HG03558 (cell line): ENCODE measurements at regions not wholly inside any gene's neighbourhood (a gene's known extent, or its start where the extent isn't known, plus 50 kb on each side); places are given as distances from the start of the nearest gene placed in this dataset.

Source experiments
- ATAC-seq: cut with Tn5 transposase; IDR thresholded peaks from one replicate; pipeline ENCODE4 v1.9.1; 2021; ENCODE audit warnings: moderate number of reproducible peaks; ENCODE audit not compliant: unreplicated experiment; ENCODE audit errors: extremely low read depth

DNA sequence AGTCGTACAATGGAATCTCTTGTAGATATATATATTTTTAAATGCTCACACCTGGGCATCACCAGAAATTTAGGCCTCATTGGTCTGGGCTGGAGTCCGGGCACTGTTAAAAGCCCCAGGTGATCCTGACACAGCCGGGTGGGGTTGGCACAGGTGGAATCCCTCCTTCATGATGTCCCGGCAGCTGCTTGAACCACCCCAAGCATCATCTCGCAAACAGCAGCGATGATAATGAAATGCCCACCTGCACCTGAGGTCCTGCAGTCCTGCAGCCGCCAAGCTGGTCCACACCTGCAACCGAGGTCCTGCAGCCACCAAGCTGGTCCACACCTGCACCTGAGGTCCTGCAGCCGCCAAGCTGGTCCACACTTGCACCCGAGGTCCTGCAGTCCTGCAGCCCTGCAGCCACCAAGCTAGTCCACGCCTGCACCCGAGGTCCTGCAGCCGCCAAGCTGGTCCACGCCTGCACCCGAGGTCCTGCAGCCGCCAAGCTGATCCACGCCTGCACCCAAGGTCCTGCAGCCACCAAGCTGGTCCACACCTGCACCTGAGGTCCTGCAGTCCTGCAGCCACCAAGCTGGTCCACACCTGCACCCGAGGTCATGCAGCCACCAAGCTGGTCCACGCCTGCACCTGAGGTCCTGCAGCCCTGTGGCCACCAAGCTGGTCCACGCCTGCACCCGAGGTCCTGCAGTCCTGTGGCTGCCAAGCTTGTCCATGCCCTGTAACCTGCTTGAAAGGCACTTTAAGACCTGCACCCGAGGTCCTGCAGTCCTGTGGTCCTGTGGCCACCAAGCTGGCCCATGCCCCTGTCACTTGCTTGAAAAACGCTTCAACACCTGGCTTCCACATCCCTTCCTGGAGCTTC, 261.2 kb downstream of the DLL1 start:
- ATAC-seq = no peak

- no peak for ATAC-seq
Observed at GRCh38 chr6:170028629-170029345, 262.1 kb downstream of the DLL1 start.

DNA sequence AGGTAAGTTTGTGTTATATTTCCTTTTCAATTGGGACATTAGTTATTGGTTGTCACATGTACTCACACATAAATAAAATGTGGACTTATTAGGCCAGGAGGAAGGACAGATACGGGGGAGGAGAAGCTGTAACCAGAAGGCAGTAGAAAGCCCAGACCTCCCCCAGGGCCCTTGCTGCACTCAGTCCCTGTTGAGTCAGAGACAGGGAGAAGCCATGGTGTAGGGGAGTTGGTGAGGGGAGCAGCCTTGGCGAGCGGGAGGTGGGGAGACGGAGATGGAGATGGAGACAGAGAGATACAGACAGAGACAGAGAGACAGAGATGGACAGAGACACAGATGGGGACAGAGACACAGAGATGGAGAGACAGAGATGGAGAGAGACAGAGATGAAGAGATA, 263.2 kb downstream of the DLL1 start:
- no peak for ATAC-seq

DNA sequence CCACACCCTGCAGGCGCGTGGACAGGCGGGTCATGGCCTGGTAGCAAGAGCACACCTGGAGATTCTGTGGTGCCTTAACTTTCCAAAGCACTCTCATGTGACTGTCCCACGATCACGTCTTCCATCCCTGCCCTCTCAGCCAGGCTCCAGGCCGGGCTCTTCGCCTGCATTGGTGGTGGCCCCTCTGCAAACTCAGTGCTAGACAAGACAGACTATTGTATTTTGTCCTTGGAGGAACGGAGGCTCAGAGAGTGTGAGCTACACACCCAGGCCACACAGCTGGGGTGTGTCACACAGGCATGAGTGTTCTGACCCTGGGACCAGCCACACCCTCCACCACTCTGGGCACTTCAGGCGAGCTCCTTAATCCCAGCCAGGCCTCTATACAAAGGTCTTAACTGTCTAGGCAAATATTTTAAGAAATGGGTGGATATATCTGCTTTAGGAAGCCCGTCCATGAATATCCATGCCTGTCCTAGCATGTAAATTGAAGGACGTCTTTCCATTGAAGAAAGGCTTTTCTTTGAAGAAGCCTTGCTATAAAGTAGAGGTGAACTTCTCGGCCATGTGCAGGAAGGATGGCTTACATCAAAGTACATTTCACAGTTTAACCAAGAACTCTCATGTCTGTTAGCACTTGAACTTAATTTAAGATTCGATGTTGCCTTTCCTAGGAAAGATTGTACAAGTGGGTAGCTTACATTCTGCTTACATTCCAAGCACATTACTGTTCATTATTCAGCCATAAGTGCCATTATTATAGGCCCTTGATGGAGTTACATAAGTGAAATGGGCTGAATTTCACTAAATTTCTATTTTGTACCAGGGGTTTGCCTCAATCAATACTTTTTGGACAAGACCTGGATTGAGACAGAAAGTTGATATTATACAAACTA, 263.9 kb downstream of the DLL1 start:
- no peak for ATAC-seq

DNA sequence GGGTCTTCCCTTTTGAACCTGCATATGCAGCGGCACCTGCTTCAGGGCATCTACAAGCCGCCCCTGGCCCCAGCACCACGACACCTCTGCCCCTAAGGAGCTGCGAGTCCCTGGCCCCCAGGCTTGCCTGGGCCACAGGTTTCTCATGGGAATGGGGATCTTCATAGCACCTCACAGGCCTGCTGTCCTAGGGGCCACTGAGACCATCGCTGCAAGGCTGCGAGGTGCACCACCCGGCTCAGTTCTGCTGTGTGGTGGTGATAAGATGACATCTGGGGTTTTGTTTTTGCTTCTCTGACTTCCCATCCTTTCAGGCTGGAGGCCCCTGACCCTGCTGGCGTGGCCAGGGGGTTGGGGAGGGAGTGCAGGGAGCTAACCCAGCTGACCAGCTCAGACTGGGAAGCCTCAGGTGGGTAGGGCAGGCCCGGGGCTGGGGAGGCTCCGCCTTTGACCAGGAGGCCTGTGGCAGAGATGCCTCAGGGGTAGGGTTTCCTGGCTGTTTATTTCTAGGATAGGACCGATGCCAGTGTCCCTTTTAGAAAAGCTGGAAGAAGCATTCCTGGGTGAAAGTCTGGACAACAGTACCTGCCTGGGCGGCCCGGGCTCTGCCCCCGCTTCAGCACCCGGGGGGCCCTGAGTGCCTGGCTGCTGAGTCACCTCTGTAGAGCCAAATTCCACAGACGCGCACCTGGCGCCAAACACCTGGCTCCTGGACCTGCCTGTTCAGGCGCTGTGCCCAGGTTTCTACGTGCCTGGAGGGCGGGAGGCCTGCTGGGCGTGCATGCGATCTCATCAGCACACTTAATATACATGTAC, 264.7 kb downstream of the DLL1 start:
- no peak for ATAC-seq

GRCh38 chr6:170025341-170025911, 265.5 kb downstream of the DLL1 start:
- no peak for ATAC-seq

DNA sequence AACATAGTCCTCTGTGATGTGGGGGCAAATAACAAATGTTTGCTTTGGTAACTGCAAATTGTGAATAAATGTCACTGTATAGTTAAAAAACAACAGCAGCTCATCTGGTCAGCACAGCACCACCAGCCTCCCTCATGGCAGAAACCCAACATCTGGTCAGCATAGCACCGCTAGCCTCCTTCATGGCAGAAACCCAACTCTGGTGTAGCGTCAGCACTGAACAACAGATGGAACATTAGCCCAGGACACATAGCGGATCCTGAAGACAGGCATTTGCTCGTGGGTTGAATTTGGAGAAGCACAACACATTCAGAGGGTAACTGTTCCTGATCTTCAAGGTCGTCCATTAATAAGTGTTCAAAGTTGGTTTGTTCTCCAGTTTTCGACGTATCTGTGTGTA, 265.9 kb downstream of the DLL1 start:
- ATAC-seq = no peak

DNA sequence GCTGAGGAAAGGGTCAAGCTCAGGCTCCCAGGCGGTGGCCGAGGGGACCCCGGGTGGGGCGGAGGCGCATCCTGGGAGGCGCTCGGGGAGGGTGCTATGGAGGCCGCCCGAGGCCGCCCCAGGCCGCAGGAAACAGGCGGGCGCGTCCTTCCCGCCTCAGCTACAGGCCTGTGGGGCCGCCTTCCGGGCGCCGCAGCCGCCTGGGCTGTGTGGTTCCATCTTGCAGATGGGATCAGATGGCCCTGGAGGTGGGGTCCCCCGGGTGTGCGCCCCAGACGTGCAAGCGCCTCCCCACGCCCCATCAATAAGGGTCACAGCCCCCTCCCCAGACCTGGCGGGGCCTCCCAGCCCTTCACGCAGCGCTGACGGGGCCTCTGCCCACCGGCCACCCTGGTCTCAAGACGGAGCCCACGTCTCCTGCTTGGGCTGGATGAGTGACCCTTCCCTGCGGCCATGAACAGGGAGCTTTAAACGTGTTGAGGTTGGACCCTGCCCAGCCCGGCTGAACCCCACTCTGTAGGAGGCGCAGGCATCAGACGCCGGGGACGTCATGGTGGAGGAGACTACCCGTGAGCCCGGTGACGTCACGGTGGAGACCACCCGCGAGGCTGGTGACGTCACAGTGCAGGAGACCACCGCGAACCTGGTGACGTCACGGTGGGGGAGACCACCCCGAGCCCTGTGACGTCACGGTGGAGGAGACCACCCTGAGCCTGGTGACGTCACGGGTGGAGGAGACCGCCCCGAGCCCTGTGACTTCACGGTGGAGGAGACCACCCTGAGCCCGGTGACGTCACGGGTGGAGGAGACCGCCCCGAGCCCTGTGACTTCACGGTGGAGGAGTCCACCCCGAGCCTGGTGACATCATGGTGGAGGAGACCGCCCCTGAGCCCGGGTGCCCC, 267.0 kb downstream of the DLL1 start:
- no peak for ATAC-seq

DNA sequence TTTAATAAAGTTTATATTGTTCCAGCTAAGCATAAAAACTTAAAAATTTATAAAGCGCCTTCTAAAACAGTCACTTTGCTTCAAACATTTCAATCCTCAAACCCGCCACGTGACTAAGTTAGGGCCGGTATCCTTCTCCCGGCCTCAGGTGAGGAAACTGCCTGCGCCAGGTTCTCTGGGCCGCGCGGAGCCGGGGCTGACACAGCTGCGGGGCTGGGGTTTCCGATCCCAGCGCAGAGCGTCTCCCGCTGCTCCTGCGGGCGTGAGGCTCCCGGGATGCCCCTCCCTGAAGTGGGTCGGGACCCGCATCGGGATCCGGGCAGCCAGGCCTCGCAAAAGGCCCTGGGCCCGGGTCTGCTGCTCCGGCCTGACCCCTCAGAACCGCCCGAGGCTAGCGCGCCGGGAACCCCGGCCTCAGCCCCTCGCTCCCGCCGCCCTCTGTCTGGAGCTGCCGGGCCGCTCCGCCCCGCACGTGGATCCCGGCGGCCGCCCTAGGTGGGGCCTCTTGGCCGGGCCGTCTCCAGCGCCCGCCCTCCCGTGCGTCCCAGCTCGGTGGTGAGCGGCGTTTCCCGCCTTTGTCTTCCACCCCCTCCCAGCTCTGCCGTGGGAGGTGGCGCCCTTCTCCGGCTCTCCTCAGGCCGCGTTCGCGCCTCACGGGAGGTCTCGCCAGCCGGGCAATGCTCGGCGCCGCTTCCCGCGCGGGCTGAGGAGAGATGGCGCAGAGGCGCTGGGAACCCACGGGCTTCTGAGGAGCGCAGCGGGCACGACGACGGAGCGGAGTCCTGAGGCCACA, 267.9 kb downstream of the DLL1 start:
- no peak for ATAC-seq

DNA sequence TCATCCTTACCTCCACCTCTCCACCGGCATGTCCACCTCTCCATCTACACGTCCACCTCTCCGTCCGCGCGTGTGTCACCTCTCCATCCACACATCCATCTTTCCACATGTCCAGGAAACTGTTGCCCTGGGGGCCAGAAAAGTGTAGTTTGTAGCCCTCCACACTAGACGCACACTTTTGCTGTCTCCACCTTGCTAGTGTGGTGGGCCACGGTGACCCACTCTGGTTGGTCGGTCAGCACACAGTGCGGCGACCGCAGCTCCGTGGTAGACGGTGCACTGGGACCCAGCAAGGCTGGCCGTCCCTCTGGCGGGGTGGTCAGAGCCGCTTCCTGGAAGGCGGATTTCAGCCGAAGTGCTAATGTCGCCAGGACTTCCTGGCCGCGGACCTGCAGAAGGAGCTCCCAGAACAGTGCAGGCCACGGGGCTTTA, 268.6 kb downstream of the DLL1 start:
- no peak for ATAC-seq

DNA sequence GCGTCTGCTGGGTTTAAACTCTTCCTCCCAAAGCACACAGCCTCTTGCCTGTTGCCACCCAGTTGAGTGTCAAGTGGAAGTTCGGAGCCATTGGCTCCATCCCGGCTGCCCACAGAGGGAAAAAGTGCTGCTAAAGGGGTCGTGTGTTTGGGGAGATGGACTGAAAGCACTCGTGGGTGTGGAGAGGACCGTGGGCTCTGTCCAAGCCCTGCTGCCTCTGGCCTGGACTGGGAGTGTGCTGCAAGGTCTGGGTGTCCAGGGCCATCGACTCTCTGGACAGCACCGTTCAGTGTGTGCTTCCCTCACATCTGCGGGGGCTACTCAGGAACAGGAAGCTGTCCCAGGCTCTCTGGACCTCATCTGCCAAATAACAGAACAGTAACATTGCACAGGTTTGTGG, 269.3 kb downstream of the DLL1 start:
- ATAC-seq = no peak

DNA sequence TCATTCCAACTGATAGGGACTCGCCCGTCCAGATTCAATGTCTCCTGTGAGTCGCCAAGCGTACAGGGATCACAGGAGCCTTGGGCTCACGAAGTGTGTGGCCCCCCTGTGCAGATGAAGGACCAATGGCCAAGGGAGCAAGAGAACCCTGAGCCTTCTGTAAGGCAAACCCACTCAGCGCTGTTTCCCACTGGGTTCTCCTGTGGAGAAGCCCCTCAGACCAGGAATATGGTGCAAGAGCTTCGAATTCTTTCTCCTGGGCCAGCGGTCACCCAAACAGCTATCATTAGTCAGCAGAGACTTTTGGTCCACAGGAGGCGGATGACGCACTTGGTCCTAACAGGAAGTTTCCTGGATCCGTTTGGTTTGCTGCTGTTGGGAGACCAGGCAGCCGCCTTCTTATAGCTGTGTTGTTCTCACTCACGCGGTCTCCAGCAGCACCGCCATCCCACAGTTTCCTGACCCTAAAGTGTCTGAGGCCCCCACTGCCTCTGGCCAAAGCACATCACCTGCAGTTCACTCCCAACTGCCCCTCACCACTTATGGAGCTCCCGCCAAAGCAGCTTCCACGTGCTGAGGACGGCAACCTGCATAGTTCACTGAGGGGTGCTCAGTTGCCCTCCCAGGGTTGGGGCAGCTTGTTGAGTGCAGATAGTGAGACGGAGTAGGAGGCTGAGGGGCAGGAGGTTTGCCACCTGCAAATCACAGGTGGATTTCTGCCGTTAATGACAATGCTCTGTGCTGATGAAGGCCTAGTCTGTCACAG, 268.6 kb downstream of the ERMARD start:
- no peak for ATAC-seq

DNA sequence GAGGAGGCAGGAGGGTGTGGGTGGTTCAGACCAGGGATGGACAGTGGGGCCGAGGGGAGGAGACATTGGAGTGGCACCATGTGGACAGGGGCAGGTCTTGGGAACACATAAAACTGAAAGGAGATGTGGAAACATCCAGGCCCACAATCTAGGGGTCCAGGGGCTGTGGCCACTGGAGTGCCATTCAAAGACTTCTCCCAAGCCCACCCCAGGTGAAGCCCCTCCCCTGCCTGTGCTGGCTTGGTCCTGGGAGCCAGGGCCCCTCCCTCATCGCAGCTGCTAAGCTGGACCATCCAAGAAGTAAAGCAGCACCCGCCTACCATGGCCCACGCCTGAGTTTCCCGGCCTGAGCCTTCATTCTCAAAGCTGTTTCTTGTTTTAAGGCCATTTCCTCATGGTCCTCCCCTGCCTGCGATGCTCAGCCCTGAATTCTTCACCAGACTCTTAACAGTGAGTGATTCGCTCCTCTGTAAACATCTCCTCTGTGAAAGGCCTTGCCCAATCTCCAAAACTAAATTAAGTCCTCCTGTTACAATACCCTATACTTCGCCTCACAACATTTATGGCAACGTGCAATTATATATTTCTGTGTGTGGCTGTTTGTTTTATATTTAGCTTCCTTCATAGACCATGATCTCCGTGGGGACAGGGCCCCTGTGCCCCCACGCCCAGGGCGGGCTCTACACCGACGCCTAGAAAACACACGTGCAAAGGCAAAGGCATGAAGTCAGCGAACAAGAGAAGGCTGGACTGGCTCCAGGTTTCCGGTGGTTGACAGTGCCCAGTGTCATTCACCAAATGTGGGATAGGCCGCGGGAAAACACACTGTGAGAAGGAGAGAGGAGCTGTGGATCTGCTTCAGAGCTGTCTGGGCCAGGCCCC, 267.8 kb downstream of the ERMARD start:
- ATAC-seq = no peak

DNA sequence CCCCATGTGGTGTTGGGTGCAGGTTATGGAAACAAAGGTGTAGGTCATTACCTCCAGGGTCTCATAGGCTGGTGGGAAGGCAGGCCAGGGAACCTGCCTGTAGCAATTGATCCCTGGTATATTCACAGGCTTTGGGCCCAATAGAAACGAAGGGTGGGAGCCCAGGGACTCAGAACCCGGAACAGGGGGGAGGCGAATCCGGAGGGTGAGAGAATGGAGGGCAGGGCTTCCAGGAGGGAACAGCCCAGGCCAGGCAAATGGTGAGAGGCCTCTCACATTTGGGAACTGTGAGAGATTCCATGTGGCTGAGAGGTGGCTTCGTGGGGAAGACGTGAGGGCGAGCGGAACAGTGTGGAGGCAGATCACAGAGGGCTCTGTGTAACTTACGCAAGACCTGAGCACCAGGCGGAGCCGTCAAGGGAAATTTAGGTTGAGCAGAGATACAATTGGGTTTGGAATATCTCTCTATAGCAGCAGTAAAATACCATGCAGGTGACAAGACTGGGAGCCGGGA, 267.1 kb downstream of the ERMARD start:
- ATAC-seq = no peak

GRCh38 chr6:170017603-170018320, 266.3 kb downstream of the ERMARD start:
- ATAC-seq = no peak
